GM18505 (cell line): ENCODE measurements at regions not wholly inside any gene's neighbourhood (a gene's known extent, or its start where the extent isn't known, plus 50 kb on each side); places are given as distances from the start of the nearest gene placed in this dataset.
A peak's percentile ranks its signal among the peaks of the same experiment; 100 is the strongest.

Experiments used
- ATAC-seq: cut with Tn5 transposase; IDR thresholded peaks from one replicate; pipeline ENCODE4 v1.9.1; 2021; ENCODE audit not compliant: unreplicated experiment
- POLR2A ChIP-seq: IDR thresholded peaks from 4 replicates; pipeline ENCODE4 v1.6.1; 2011; ENCODE audit warnings: borderline replicate concordance; ENCODE audit not compliant: insufficient read depth, insufficient read length; ENCODE audit errors: extremely low read depth

DNA sequence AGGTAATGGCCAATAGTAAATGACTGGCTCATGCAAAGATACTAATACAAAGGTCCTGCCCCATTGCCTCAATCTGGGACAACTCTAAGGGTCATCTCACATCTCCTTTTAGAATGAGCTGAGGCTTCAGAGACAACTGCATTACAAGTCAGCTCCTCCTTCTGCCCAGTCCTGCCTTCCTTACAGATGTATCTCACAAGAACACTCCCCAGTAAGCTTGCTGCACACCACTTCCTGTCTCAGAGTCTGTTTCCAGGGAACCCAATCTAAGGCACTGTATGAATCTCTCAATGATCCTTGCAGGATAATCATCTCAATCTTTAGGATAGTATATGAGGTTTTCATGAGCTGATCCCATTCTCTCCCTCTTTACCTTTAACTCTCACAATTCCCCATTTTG lies 57.8 kb upstream of the ZDHHC17 start:
- no peak for TF ChIP-seq POLR2A
- peak; percentile 60 for ATAC-seq

GRCh38 chr12:76706761-76707160 lies 57.2 kb upstream of the ZDHHC17 start:
- no peak for TF ChIP-seq POLR2A
- ATAC-seq, result no peak

DNA sequence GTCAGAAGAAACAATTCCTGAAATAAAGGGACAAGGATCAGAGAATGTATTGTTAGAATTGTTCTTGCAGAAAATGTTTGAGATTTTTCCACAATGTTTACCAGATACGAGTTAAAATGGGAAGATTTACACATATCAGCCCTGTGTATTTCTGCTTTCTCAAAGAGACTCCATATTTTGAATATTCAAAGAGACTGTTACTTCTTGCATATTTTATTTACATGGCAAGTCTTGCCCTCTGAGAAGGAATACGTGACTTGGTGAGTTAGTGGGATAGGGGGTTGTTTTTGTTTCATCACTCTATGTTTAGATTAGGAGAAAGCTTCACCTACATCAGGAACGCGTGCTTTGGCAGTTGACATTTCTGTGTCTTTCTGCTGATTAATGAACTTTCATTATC lies 56.1 kb upstream of the ZDHHC17 start:
- TF ChIP-seq POLR2A, result no peak
- ATAC-seq, result no peak

DNA sequence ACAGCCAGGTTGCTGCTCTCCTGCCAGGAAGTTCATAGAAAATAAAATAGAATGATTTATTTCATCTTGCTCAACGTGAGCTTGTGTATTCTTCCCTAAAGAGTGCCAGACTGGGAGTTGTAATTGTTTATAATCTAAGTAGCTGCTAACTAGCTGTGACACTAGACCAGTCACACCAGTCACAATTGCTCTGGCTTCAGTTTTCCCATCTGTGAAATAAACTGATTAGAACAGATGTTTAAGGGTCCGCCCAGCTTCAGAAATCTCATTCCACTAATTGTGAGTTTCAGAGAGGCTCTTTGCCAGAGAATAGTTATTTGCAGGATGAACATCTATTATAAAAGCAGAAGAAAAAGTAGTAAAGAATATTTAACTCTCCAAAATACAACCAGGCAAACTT lies 55.6 kb upstream of the ZDHHC17 start:
- no peak for TF ChIP-seq POLR2A
- ATAC-seq, result no peak

- no peak for ATAC-seq
- TF ChIP-seq POLR2A, result no peak
Measured at GRCh38 chr12:76711241-76711640, 52.7 kb upstream of the ZDHHC17 start.

DNA sequence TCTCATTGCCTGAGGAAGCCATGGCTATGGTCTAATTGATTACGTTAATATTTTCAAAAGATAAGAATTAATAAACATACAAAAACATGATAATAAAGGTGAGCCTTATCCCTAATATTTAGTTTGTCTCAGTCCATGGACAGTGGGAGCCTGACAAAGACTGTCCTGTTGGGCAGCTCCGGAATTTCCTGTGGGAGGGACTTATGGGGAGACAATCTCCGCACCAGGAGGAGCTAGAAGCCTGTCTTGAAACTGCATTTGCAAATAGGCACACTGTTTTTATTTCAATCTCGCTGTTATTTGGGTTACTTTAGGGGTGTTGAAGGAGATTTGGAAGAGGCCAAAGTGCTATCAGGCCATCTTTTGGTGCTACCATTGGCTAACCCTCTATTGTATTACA lies 50.8 kb upstream of the ZDHHC17 start:
- TF ChIP-seq POLR2A, result no peak
- ATAC-seq, result no peak

DNA sequence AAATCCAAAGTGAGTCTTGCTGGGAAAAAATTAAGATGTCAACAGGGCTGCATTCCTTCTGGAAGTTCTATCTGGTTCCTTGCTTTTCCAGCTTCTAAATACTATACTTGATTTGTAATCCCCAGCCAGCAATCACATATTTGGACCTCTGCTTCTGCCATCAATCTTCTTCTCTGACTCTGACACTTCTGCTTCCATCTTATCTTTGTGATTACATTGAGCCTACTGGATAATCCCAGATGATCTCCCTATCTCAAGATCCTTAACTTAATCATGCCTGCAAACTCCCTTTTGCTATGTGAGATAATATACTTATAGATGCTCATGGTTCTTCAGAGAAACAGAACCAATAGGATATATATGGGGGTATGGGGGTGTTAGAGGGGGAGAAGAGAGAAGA lies 49.9 kb upstream of the ZDHHC17 start:
- ATAC-seq, result no peak
- TF ChIP-seq POLR2A, result no peak
